ENCODE measurements at regions not wholly inside any gene's neighbourhood (a gene's known extent, or its start where the extent isn't known, plus 50 kb on each side); places are given as distances from the start of the nearest gene placed in this dataset.

DNA sequence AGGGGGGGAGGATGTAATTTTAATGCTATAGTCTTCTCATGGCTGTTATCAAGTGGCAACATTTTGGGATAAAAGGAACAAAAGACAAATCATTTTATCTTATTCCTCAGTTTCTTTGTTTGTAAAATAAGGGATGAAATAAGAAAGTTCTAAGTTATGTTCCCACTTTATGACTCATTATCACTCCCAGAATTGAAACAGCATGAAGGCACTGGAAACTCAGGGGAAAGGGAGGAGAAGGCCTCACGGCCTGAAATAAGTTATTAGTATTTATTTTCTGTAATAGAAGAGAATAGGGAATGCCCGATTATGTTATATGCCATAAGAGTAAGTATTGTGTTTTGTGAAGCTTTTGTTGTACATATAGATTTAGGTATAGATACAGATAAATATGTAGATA lies 85.0 kb upstream of the NAMPT start:
- Histone ChIP-seq H3K9me3 (ENCODE audit: control insufficient read depth, insufficient read depth, low read length) (no peaks in the 10 kb centered on the region), H3K4me3 (ENCODE audit: low read length) (no peak overlapping the region), H3K36me3 (ENCODE audit: control insufficient read depth, insufficient read depth, low read length) (no peaks in the 10 kb centered on the region), H3K27ac (ENCODE audit: low read length) (no peak overlapping the region), H3K4me1 (ENCODE audit: control insufficient read depth, insufficient read depth, low read length) (no peaks in the 10 kb centered on the region), H3K27me3 (ENCODE audit: control insufficient read depth, insufficient read depth, low read length) (no peaks in the 10 kb centered on the region)
- ATAC-seq (no peak), DNase-seq (no peak)
- Mint-ChIP-seq H3K4me3 (no peak overlapping the region), H3K27me3 (ENCODE audit: low read depth in 2 of 2) (peaks cover 0 to 4% of the 10 kb centered on the region in 2 donors), H3K36me3 (no peaks in the 10 kb centered on the region), H3K27ac (no peak overlapping the region), H3K9me3 (no peaks in the 10 kb centered on the region), H3K4me1 (no peaks in the 10 kb centered on the region)
- intact Hi-C loops (cut with micrococcal nuclease), result no loop called here
- TF ChIP-seq, protein P1, sequence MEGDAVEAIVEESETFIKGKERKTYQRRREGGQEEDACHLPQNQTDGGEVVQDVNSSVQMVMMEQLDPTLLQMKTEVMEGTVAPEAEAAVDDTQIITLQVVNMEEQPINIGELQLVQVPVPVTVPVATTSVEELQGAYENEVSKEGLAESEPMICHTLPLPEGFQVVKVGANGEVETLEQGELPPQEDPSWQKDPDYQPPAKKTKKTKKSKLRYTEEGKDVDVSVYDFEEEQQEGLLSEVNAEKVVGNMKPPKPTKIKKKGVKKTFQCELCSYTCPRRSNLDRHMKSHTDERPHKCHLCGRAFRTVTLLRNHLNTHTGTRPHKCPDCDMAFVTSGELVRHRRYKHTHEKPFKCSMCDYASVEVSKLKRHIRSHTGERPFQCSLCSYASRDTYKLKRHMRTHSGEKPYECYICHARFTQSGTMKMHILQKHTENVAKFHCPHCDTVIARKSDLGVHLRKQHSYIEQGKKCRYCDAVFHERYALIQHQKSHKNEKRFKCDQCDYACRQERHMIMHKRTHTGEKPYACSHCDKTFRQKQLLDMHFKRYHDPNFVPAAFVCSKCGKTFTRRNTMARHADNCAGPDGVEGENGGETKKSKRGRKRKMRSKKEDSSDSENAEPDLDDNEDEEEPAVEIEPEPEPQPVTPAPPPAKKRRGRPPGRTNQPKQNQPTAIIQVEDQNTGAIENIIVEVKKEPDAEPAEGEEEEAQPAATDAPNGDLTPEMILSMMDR (IDR thresholded peaks at IDR 0.05), result no peak
- 100% methylated on average over 2 of the region's 2 CpGs for WGBS (ENCODE audit: insufficient coverage)

DNA sequence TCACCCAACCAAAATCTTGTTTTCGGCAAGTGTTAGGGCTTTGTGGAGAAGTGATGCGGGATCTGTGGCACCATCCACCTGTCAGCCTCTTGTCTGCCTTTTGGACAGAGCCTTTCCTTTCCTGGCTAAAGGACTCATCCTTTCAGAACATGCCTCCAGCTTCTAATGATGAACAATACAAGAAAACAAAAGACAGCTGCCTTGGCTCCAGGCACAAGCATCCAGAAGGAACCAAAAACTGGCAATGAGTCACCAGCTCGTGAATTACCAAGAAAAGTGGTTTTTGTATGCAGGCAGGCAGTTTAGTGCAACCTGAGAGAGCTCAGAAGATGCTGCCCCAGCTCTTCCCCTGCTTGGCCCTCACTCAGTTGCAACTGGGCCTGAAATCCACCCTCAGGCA lies 84.6 kb upstream of the NAMPT start:
- no peaks in the 10 kb centered on the region for H3K36me3 ChIP-seq (ENCODE audit: control insufficient read depth, insufficient read depth, low read length)
- Mint-ChIP-seq H3K4me3 (no peak overlapping the region), H3K9me3 (no peaks in the 10 kb centered on the region), H3K36me3 (no peaks in the 10 kb centered on the region), H3K27ac (no peak overlapping the region), H3K27me3 (ENCODE audit: low read depth in 2 of 2) (peaks cover 0 to under 1% of the 10 kb centered on the region in 2 donors), H3K4me1 (no peaks in the 10 kb centered on the region)
- H3K27me3 ChIP-seq (ENCODE audit: control insufficient read depth, insufficient read depth, low read length), result no peaks in the 10 kb centered on the region
- TF ChIP-seq, protein P1 (IDR thresholded peaks at IDR 0.05), result no peak
- intact Hi-C loops (cut with micrococcal nuclease), result no loop called here
- H3K27ac ChIP-seq (ENCODE audit: low read length), result no peak overlapping the region
- H3K4me3 ChIP-seq (ENCODE audit: low read length), result no peak overlapping the region
- no peaks in the 10 kb centered on the region for H3K4me1 ChIP-seq (ENCODE audit: control insufficient read depth, insufficient read depth, low read length)
- WGBS (ENCODE audit: insufficient coverage), result 89% methylated on average over 3 of the region's 3 CpGs
- DNase-seq (no peak), ATAC-seq (no peak)
- no peaks in the 10 kb centered on the region for H3K9me3 ChIP-seq (ENCODE audit: control insufficient read depth, insufficient read depth, low read length)

DNA sequence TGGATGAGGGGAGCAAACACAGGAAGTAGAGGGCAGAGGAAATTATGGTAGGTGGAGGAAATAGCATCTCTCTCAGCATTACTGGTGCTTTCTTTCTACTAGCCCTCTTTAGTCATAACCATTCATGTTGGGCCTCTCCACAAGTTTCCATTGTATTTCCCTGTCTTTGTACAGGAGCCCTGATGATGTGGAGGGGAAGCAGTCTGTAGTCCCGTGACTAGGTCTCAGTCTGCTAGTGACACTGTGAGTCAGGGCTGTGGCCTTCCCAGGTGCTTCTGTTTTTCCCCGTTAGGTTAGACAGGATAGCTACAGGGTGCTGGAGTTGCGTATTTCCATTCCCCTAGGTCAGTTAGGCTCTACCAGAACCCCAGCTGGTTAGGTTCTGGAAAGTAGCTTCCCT lies 82.9 kb upstream of the NAMPT start:
- TF ChIP-seq, protein P1 (IDR thresholded peaks at IDR 0.05), result no peak

DNA sequence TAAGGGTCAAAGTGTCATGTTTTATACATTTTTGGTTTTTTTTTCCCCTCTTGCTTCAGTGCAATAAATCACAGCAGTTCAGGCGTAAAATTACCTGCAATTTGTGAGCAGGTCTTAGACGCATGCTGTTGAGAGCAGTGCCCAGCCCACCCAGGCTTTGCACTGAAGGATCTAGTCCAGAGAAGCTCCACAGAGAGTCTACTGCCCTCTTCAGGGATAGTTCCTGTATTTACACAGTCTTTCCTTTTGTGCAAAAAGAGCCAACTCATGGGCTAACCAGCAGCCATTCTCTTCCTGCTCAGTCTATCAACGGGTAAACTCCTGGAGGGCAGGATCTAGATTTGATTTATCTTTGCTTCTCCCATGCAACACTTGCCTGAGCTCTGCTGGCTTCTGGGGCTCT lies 82.2 kb upstream of the NAMPT start:
- peak in 1 of 2 donors; percentile 26 for DNase-seq

More for the DNA sequence above, 82.9 kb upstream of the NAMPT start:
- Histone ChIP-seq H3K9me3 (ENCODE audit: control insufficient read depth, insufficient read depth, low read length) (no peaks in the 10 kb centered on the region), H3K36me3 (ENCODE audit: control insufficient read depth, insufficient read depth, low read length) (no peaks in the 10 kb centered on the region), H3K4me3 (ENCODE audit: low read length) (no peak overlapping the region), H3K4me1 (ENCODE audit: control insufficient read depth, insufficient read depth, low read length) (no peaks in the 10 kb centered on the region), H3K27me3 (ENCODE audit: control insufficient read depth, insufficient read depth, low read length) (no peaks in the 10 kb centered on the region), H3K27ac (ENCODE audit: low read length) (no peak overlapping the region)
- no peak overlapping the region for H3K27ac Mint-ChIP-seq
- intact Hi-C loops (cut with micrococcal nuclease), result loop anchor here (2.0 kb wide), 1 partner anchor 191 kb away; no protein-coding TSS in a partner anchor
- no peaks in the 10 kb centered on the region for H3K9me3 Mint-ChIP-seq
- peaks cover under 1 to 4% of the 10 kb centered on the region in 2 donors for H3K27me3 Mint-ChIP-seq (ENCODE audit: low read depth in 2 of 2)
- no peaks in the 10 kb centered on the region for H3K36me3 Mint-ChIP-seq
- DNase-seq (no peak), ATAC-seq (no peak)
- no peak overlapping the region for H3K4me3 Mint-ChIP-seq
- 85% methylated on average over 3 of the region's 3 CpGs for WGBS (ENCODE audit: insufficient coverage)
- H3K4me1 Mint-ChIP-seq, result no peaks in the 10 kb centered on the region

More for the DNA sequence above, 82.2 kb upstream of the NAMPT start:
- H3K27ac ChIP-seq (ENCODE audit: low read length), result no peak overlapping the region
- TF ChIP-seq, protein P1 (IDR thresholded peaks at IDR 0.05), result no peak
- H3K27me3 ChIP-seq (ENCODE audit: control insufficient read depth, insufficient read depth, low read length), result no peaks in the 10 kb centered on the region
- Mint-ChIP-seq H3K27me3 (ENCODE audit: low read depth in 2 of 2) (peaks cover 4 to 7% of the 10 kb centered on the region in 2 donors), H3K9me3 (no peaks in the 10 kb centered on the region), H3K4me1 (no peaks in the 10 kb centered on the region), H3K27ac (no peak overlapping the region), H3K4me3 (no peak overlapping the region), H3K36me3 (no peaks in the 10 kb centered on the region)
- no peaks in the 10 kb centered on the region for H3K36me3 ChIP-seq (ENCODE audit: control insufficient read depth, insufficient read depth, low read length)
- no peaks in the 10 kb centered on the region for H3K9me3 ChIP-seq (ENCODE audit: control insufficient read depth, insufficient read depth, low read length)
- intact Hi-C loops (cut with micrococcal nuclease), result loop anchor here (2.0 kb wide), 1 partner anchor 190 kb away; no protein-coding TSS in a partner anchor
- no peak overlapping the region for H3K4me3 ChIP-seq (ENCODE audit: low read length)
- 67% methylated on average over 3 of the region's 3 CpGs for WGBS (ENCODE audit: insufficient coverage)
- H3K4me1 ChIP-seq (ENCODE audit: control insufficient read depth, insufficient read depth, low read length), result no peaks in the 10 kb centered on the region
- peak in 2 of 3 donors; percentile 52 to 79 for ATAC-seq
